Endothelial cell of umbilical vein (primary cell): ENCODE measurements at regions not wholly inside any gene's neighbourhood (a gene's known extent, or its start where the extent isn't known, plus 50 kb on each side); places are given as distances from the start of the nearest gene placed in this dataset.

ENCODE experiments used
- EZH2 ChIP-seq: IDR thresholded peaks from 2 replicates; pipeline ENCODE4 v1.6.1; 2012; ENCODE audit warnings: borderline replicate concordance, low read depth, mild to moderate bottlenecking, moderate library complexity, low read length, inconsistent platforms; ENCODE audit not compliant: severe bottlenecking
- FOS ChIP-seq: IDR thresholded peaks from 2 replicates; pipeline ENCODE4 v1.6.1; 2011; ENCODE audit warnings: mild to moderate bottlenecking, low read length, moderate library complexity, borderline replicate concordance; ENCODE audit not compliant: insufficient read depth
- GATA2 ChIP-seq: IDR thresholded peaks from 2 replicates; pipeline ENCODE4 v1.7.0; 2011; ENCODE audit warnings: low read depth, mild to moderate bottlenecking, moderate library complexity, mixed read lengths, low read length; ENCODE audit not compliant: insufficient read length, insufficient read depth
- JUN ChIP-seq: IDR thresholded peaks from 2 replicates; pipeline ENCODE4 v1.6.1; 2011; ENCODE audit warnings: borderline replicate concordance, low read depth; ENCODE audit not compliant: insufficient read length, insufficient read depth
- MYC ChIP-seq: IDR thresholded peaks from one replicate; pipeline ENCODE4 v1.6.1; 2011; ENCODE audit warnings: mild to moderate bottlenecking, low read depth, low read length
- POLR2A ChIP-seq: IDR thresholded peaks from 2 replicates; pipeline ENCODE4 v1.6.1; 2012; ENCODE audit warnings: low read depth, mild to moderate bottlenecking, control low read depth, low read length
- POLR2AphosphoS5 ChIP-seq: IDR thresholded peaks from 2 replicates; pipeline ENCODE4 v1.6.1; 2012; ENCODE audit warnings: low read depth, mild to moderate bottlenecking, control low read depth, low read length, moderate library complexity; ENCODE audit not compliant: insufficient read depth
- TF ChIP-seq, protein P1 (sequence below), 2 donors: IDR thresholded peaks; 1 replicate in 1 of 2; 2 replicates in 1 of 2; pipeline ENCODE4 v1.5.1; 2011; ENCODE audit warnings: low read length in 2 of 2, mild to moderate bottlenecking in 2 of 2, moderate library complexity in 2 of 2, control low read depth in 1 of 2, inconsistent platforms in 1 of 2, low read depth in 1 of 2; ENCODE audit not compliant: insufficient read depth in 1 of 2; ENCODE audit errors: extremely low read depth in 1 of 2

DNA sequence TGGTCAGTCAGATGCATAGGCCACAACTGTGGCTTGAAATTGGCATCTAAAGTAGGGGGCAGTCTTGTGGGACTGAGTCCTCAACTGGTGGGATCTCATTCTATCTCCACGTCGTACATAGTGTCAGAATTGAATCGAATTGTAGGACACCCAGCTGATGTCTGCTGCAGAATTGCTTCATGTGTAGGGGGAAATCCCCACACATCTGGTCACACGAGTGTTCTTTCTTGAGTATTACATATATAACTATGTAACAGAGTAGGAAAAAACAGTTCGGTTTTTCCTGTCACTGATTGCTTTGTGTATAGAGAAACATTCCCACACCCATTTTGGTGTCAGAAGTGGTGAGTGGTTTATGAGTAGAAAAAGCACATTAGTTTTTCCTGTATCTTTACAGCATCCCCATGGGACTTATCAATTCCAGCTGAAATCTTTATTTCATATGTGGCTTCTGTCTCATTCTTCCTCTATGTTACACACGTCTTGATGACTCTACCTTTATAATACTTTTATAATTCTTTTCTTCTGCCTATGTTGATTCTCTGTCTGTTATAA is 79.4 kb upstream of the PCGF5 start:
- TF ChIP-seq, protein P1, sequence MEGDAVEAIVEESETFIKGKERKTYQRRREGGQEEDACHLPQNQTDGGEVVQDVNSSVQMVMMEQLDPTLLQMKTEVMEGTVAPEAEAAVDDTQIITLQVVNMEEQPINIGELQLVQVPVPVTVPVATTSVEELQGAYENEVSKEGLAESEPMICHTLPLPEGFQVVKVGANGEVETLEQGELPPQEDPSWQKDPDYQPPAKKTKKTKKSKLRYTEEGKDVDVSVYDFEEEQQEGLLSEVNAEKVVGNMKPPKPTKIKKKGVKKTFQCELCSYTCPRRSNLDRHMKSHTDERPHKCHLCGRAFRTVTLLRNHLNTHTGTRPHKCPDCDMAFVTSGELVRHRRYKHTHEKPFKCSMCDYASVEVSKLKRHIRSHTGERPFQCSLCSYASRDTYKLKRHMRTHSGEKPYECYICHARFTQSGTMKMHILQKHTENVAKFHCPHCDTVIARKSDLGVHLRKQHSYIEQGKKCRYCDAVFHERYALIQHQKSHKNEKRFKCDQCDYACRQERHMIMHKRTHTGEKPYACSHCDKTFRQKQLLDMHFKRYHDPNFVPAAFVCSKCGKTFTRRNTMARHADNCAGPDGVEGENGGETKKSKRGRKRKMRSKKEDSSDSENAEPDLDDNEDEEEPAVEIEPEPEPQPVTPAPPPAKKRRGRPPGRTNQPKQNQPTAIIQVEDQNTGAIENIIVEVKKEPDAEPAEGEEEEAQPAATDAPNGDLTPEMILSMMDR (IDR thresholded peaks at IDR 0.05; ENCODE audit: extremely low read depth in 1 of 2, insufficient read depth in 1 of 2, low read depth in 1 of 2, low read length in 2 of 2) = no peak
- TF ChIP-seq POLR2A (no peak), FOS (no peak), POLR2AphosphoS5 (no peak), JUN (no peak), EZH2 (no peak), MYC (no peak), GATA2 (no peak)
